HepG2 (cell line): ENCODE measurements at regions not wholly inside any gene's neighbourhood (a gene's known extent, or its start where the extent isn't known, plus 50 kb on each side); places are given as distances from the start of the nearest gene placed in this dataset.

ENCODE experiments used
- DBP ChIP-seq: sonication (generic); formaldehyde crosslinking; IDR thresholded peaks from 2 replicates; pipeline ENCODE4 v1.4.0; 2020; ENCODE audit warnings: missing genetic modification reagents; ENCODE audit errors: not compliant biosample characterization
- EED ChIP-seq: sonication (generic); formaldehyde crosslinking; IDR thresholded peaks from 2 replicates; pipeline ENCODE4 v1.5.0; 2020; ENCODE audit warnings: mild to moderate bottlenecking, missing genetic modification reagents
- FOXM1 ChIP-seq: sonication (generic); formaldehyde crosslinking; IDR thresholded peaks from 2 replicates; pipeline ENCODE4 v1.5.0; 2020; ENCODE audit warnings: missing genetic modification reagents
- IKZF5 ChIP-seq: IDR thresholded peaks from 2 replicates; pipeline ENCODE4 v1.6.1; 2018; ENCODE audit warnings: missing genetic modification reagents, mild to moderate bottlenecking, missing compliant biosample characterization
- MLXIP ChIP-seq: sonication (generic); formaldehyde crosslinking; IDR thresholded peaks from 2 replicates; pipeline ENCODE4 v1.9.0; 2021; ENCODE audit warnings: missing genetic modification reagents, borderline replicate concordance
- NFKBIZ ChIP-seq: IDR thresholded peaks from 2 replicates; pipeline ENCODE4 v1.6.1; 2018; ENCODE audit warnings: missing genetic modification reagents, missing compliant biosample characterization
- NR0B2 ChIP-seq: sonication (generic); formaldehyde crosslinking; IDR thresholded peaks from 2 replicates; pipeline ENCODE4 v1.4.0; 2020; ENCODE audit warnings: mild to moderate bottlenecking, missing genetic modification reagents
- PBX2 ChIP-seq: IDR thresholded peaks from 2 replicates; pipeline ENCODE4 v1.6.1; 2016; ENCODE audit warnings: control low read depth
- PCBP1 ChIP-seq: fragments of 200-400 bp; formaldehyde crosslinking; IDR thresholded peaks from 2 replicates; pipeline ENCODE4 v1.6.1; 2017; ENCODE audit warnings: mild to moderate bottlenecking, low read depth, low read length, borderline replicate concordance
- RAD51 ChIP-seq: fragments of 450-650 bp; IDR thresholded peaks from 2 replicates; pipeline ENCODE4 v1.6.1; 2016; ENCODE audit warnings: borderline replicate concordance
- RERE ChIP-seq: IDR thresholded peaks from 2 replicates; pipeline ENCODE4 v1.6.1; 2016; ENCODE audit warnings: low read depth, missing genetic modification reagents, missing compliant biosample characterization
- SNAPC2 ChIP-seq: sonication (generic); formaldehyde crosslinking; IDR thresholded peaks from 2 replicates; pipeline ENCODE4 v1.8.1; 2022; ENCODE audit warnings: mild to moderate bottlenecking, missing genetic modification reagents
- TBX3 ChIP-seq: fragments of 450-650 bp; IDR thresholded peaks from 2 replicates; pipeline ENCODE4 v1.6.1; 2017; ENCODE audit warnings: antibody characterized with exemption, mild to moderate bottlenecking, inconsistent platforms, borderline replicate concordance
- TOE1 ChIP-seq: sonication (generic); formaldehyde crosslinking; IDR thresholded peaks from 2 replicates; pipeline ENCODE4 v1.4.0; 2020; ENCODE audit warnings: mild to moderate bottlenecking, missing genetic modification reagents
- ZNF709 ChIP-seq: sonication (generic); formaldehyde crosslinking; IDR thresholded peaks from 2 replicates; pipeline ENCODE4 v1.5.0; 2020; ENCODE audit warnings: mild to moderate bottlenecking, missing genetic modification reagents
- ZNF782 ChIP-seq: sonication (generic); formaldehyde crosslinking; IDR thresholded peaks from 2 replicates; pipeline ENCODE4 v1.4.0; 2020; ENCODE audit warnings: missing genetic modification reagents, mild to moderate bottlenecking, borderline replicate concordance

GRCh38 chr6:137808836-137809315, 58.2 kb upstream of the TNFAIP3 start (continued):
- TF ChIP-seq SNAPC2 (CRISPR knock-in tag) (no peak), TBX3 (no peak), PCBP1 (no peak), MLXIP (CRISPR knock-in tag) (no peak), IKZF5 (CRISPR knock-in tag) (peak; percentile 59; the same call in 1 of the 2 replicates), RERE (CRISPR knock-in tag) (peak; percentile 30; the same call in 1 of the 2 replicates), RAD51 (no peak), ZNF709 (CRISPR knock-in tag) (peak; percentile 38; the same call in 1 of the 2 replicates), NR0B2 (CRISPR knock-in tag) (no peak), TOE1 (CRISPR knock-in tag) (no peak), ZNF782 (CRISPR knock-in tag) (no peak), DBP (CRISPR knock-in tag) (no peak), PBX2 (CRISPR knock-in tag) (no peak), FOXM1 (CRISPR knock-in tag) (no peak), EED (CRISPR knock-in tag) (no peak), NFKBIZ (CRISPR knock-in tag) (no peak)
